Fibroblast of the aortic adventitia (primary cell): ENCODE measurements at regions not wholly inside any gene's neighbourhood (a gene's known extent, or its start where the extent isn't known, plus 50 kb on each side); places are given as distances from the start of the nearest gene placed in this dataset.

Source experiments
- DNase-seq: peaks from one replicate; pipeline ENCODE4 v3.0.0-alpha.2; 2010; ENCODE audit warnings: low read depth
- H3K4me3 ChIP-seq: 2 replicates; pipeline ENCODE4 v1.5.1; 2011; ENCODE audit warnings: low read depth, mild to moderate bottlenecking, control low read depth, low read length, moderate library complexity
- TF ChIP-seq, protein P1 (sequence below): IDR thresholded peaks from 2 replicates; pipeline ENCODE4 v1.5.1; 2011; ENCODE audit warnings: mild to moderate bottlenecking, low read length, control low read depth, inconsistent platforms; ENCODE audit not compliant: insufficient read depth

DNA sequence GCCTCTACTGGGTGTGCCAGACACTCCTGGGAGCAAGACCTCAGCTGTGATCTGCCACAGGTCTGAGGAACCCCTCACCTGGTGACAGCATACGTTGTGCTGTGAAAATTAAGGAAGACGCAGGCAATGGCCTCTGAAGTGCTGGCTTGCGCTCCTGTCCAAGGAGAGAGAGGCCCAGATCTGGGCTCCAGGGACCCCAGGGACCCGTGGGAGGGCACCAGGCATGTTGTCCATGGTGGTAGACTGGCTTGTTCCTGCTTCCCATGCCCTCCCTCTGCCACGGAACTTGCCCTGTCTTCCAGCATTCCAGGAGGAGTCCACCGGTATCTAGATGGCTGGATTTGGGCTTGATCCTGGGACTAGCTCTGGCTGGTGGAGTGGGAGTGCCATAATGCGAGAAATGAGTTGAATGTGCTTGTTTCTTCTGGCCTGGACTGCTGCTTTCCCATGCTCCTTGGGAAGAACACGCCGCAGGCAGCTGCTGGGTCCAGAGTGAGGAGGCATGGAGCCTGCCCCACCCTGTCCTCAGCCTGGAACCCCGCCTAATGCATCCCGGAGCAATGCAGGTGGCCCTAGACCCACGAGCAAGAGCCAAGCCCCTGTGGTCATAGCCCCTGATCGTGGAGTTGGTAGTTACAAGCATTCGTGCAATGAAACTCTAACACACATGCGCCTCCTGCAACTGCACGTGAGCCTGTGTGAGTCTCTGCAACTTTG, 190.2 kb downstream of the TEX29 start:
- TF ChIP-seq, protein P1, sequence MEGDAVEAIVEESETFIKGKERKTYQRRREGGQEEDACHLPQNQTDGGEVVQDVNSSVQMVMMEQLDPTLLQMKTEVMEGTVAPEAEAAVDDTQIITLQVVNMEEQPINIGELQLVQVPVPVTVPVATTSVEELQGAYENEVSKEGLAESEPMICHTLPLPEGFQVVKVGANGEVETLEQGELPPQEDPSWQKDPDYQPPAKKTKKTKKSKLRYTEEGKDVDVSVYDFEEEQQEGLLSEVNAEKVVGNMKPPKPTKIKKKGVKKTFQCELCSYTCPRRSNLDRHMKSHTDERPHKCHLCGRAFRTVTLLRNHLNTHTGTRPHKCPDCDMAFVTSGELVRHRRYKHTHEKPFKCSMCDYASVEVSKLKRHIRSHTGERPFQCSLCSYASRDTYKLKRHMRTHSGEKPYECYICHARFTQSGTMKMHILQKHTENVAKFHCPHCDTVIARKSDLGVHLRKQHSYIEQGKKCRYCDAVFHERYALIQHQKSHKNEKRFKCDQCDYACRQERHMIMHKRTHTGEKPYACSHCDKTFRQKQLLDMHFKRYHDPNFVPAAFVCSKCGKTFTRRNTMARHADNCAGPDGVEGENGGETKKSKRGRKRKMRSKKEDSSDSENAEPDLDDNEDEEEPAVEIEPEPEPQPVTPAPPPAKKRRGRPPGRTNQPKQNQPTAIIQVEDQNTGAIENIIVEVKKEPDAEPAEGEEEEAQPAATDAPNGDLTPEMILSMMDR, result no peak
- no peak for DNase-seq

DNA sequence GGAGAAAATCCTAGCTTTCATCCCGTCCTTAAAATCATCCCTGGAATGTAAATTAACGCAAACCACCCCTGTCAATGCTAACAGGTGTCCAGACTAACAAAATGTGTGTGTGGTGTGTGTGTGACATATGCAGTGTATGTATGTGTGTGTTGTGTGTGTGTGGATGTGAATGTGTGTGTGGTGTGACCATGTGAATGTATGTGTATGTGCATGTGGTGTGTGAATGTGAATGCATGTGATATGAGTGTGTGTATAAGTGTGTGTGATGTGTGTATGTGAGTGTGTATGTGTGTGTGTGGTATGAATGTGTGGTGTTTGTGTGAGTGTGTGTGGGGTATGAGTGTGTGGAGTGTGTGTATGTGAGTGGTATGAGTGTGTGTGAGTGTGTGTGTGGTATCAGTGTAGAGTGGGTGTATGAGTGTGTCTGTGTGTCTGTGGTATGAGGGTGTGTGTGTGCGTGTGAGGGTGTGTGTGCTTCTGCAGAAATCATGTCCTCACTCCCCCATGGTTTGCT, 190.8 kb downstream of the TEX29 start:
- TF ChIP-seq, protein P1, result no peak
- DNase-seq, result no peak
- H3K4me3 ChIP-seq, result no peak overlapping the region

More for the DNA sequence above, 190.2 kb downstream of the TEX29 start:
- H3K4me3 ChIP-seq, result no peak overlapping the region

- TF ChIP-seq, protein P1, result no peak
- no peak for DNase-seq
Observed at GRCh38 chr13:111511805-111512504, 191.5 kb downstream of the TEX29 start.

DNA sequence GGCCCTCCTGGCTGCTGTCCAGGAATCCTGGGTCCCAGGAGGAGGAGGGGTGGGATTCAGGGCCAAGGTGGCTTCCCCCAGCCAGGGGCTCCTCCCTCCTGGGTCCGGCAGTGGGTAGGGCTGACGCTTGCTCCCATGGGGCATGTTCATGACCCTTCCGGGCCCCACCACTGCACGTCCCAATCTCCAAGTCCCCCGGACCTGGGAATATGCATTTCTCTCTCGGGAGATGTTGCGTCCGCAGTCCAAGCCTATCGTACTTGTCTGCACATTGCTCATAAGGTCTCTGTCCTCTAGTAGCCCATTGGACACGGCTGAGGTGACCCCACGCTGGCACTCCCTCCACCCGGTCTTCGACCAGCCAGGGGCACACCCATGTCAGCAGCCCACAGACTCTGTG, 192.3 kb downstream of the TEX29 start:
- DNase-seq, result no peak
- TF ChIP-seq, protein P1, result no peak
- no peak overlapping the region for H3K4me3 ChIP-seq

More at GRCh38 chr13:111511805-111512504, 191.5 kb downstream of the TEX29 start:
- no peak overlapping the region for H3K4me3 ChIP-seq

DNA sequence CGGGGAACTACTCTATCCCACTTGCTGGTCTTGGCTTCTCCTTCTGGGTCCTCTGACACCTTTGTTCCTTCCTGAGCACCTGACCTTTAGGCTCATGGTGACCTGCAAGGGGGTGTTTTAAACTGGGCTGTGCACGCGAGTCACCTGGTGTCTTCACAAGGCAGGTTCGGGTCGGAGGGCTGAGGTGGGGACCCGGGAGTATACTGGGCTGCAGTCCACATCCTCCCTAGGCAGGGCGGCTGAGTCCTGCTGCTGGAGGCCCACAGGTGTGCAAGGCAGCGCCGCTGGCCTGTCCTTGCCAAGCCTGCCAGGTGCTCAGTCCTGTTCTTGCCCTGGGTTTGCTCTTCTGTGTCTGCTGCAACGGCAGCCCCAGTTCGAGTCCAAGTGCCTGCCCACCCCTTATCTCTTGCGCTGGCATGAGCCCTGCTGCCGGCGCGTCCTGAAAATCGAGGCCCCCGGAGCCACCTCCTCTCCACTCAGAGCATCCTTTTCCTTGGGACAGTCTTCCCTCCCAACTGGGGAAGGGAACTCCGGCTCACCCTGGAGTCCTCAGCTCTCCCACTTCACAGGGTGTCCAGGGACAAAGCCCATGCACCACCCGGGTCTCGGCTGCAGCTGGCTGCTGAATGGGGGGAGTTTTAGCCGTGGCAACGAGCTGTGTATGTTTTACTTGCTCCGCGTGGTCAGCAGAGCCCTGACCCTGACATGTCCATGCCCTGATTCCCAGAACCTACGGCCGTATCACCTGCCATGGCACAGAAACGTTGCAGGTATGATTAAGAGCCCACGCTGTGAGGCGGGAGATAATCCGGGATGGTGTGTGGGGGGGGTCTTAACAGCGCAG, 193.5 kb downstream of the TEX29 start:
- TF ChIP-seq, protein P1, result no peak
- no peak for DNase-seq
- no peak overlapping the region for H3K4me3 ChIP-seq

GRCh38 chr13:111514610-111515306, 194.3 kb downstream of the TEX29 start:
- no peak overlapping the region for H3K4me3 ChIP-seq
- TF ChIP-seq, protein P1, result no peak
- DNase-seq, result no peak
